H9 (cell line): ENCODE measurements at regions not wholly inside any gene's neighbourhood (a gene's known extent, or its start where the extent isn't known, plus 50 kb on each side); places are given as distances from the start of the nearest gene placed in this dataset.

Experiments used
- DNase-seq: peaks from one replicate; pipeline ENCODE4 v3.0.0-alpha.2; 2017
- H2AFZ ChIP-seq: one replicate; pipeline ENCODE4 v1.6.1; 2013; ENCODE audit warnings: mild to moderate bottlenecking, low read length, control low read depth, moderate library complexity
- H2AK5ac ChIP-seq: 2 replicates; pipeline ENCODE4 v1.6.1; 2013; ENCODE audit warnings: low read length, control low read depth, mixed read lengths; ENCODE audit not compliant: insufficient read length
- H2BK120ac ChIP-seq: one replicate; pipeline ENCODE4 v1.6.1; 2013; ENCODE audit warnings: low read depth, mild to moderate bottlenecking, low read length, control low read depth, inconsistent platforms; ENCODE audit not compliant: poor library complexity, severe bottlenecking
- H2BK12ac ChIP-seq: 2 replicates; pipeline ENCODE4 v1.6.1; 2013; ENCODE audit warnings: low read length, control low read depth, mixed read lengths, low read depth; ENCODE audit not compliant: insufficient read length
- H2BK15ac ChIP-seq: 2 replicates; pipeline ENCODE4 v1.6.1; 2013; ENCODE audit warnings: low read depth, low read length, control low read depth
- H2BK20ac ChIP-seq: one replicate; pipeline ENCODE4 v1.6.1; 2013; ENCODE audit warnings: low read depth, mild to moderate bottlenecking, low read length, control low read depth, inconsistent platforms; ENCODE audit not compliant: poor library complexity, severe bottlenecking
- H2BK5ac ChIP-seq: 2 replicates; pipeline ENCODE4 v1.6.1; 2013; ENCODE audit warnings: low read length, control low read depth, mixed read lengths; ENCODE audit not compliant: insufficient read length
- H3K14ac ChIP-seq: 2 replicates; pipeline ENCODE4 v1.6.1; 2013; ENCODE audit warnings: low read length, control low read depth; ENCODE audit not compliant: insufficient read depth
- H3K18ac ChIP-seq: 2 replicates; pipeline ENCODE4 v1.6.1; 2013; ENCODE audit warnings: low read depth, mild to moderate bottlenecking, mixed read lengths, low read length, control low read depth; ENCODE audit not compliant: insufficient read length
- H3K23ac ChIP-seq: 2 replicates; pipeline ENCODE4 v1.6.1; 2013; ENCODE audit warnings: low read length, control low read depth, mixed read lengths, low read depth; ENCODE audit not compliant: insufficient read length
- H3K23me2 ChIP-seq: 2 replicates; pipeline ENCODE4 v1.6.1; 2013; ENCODE audit warnings: low read depth, mild to moderate bottlenecking, mixed read lengths, low read length, control low read depth; ENCODE audit not compliant: insufficient read length, poor library complexity, severe bottlenecking
- H3K27ac ChIP-seq: 2 replicates; pipeline ENCODE4 v1.5.1; 2013; ENCODE audit warnings: low read length, control low read depth, mixed read lengths, low read depth; ENCODE audit not compliant: insufficient read length
- H3K27me3 ChIP-seq: 2 replicates; pipeline ENCODE4 v1.6.1; 2013; ENCODE audit warnings: low read length, control low read depth, inconsistent platforms; ENCODE audit not compliant: insufficient read depth
- H3K4ac ChIP-seq: 2 replicates; pipeline ENCODE4 v1.6.1; 2013; ENCODE audit warnings: low read depth, mild to moderate bottlenecking, control low read depth, inconsistent platforms, low read length, moderate library complexity
- H3K4me1 ChIP-seq: 2 replicates; pipeline ENCODE4 v1.6.1; 2013; ENCODE audit warnings: low read length, control low read depth, inconsistent platforms; ENCODE audit not compliant: insufficient read depth
- H3K4me2 ChIP-seq: 2 replicates; pipeline ENCODE4 v1.6.1; 2013; ENCODE audit warnings: low read length, control low read depth, mixed read lengths; ENCODE audit not compliant: insufficient read length, insufficient read depth
- H3K56ac ChIP-seq: 2 replicates; pipeline ENCODE4 v1.6.1; 2013; ENCODE audit warnings: low read depth, mild to moderate bottlenecking, mixed read lengths, low read length, control low read depth; ENCODE audit not compliant: insufficient read length
- H3K79me1 ChIP-seq: 2 replicates; pipeline ENCODE4 v1.6.1; 2013; ENCODE audit warnings: low read depth, mild to moderate bottlenecking, moderate library complexity, low read length, control low read depth, inconsistent platforms; ENCODE audit not compliant: insufficient read depth, poor library complexity, severe bottlenecking
- H3K79me2 ChIP-seq: 2 replicates; pipeline ENCODE4 v1.6.1; 2013; ENCODE audit warnings: low read length, control low read depth, inconsistent platforms; ENCODE audit not compliant: insufficient read depth
- H3K9ac ChIP-seq: 2 replicates; pipeline ENCODE4 v1.6.1; 2013; ENCODE audit warnings: low read length, control low read depth, mixed read lengths; ENCODE audit not compliant: insufficient read length; ENCODE audit errors: extremely low read depth
- H3K9me3 ChIP-seq: one replicate; pipeline ENCODE4 v1.6.1; 2013; ENCODE audit warnings: low read depth, low read length, inconsistent platforms; ENCODE audit not compliant: control insufficient read depth
- H3T11ph ChIP-seq: one replicate; pipeline ENCODE4 v1.6.1; 2013; ENCODE audit warnings: mild to moderate bottlenecking, low read length, control low read depth, inconsistent platforms
- H4K20me1 ChIP-seq: one replicate; pipeline ENCODE4 v1.6.1; 2013; ENCODE audit not compliant: control insufficient read depth, insufficient read length, insufficient read depth
- H4K5ac ChIP-seq: 2 replicates; pipeline ENCODE4 v1.6.1; 2013; ENCODE audit warnings: low read depth, mild to moderate bottlenecking, mixed read lengths, low read length, control low read depth; ENCODE audit not compliant: insufficient read length
- H4K8ac ChIP-seq: replicated peaks from 2 replicates; pipeline ENCODE4 v1.6.1; 2013; ENCODE audit warnings: low read length, control low read depth, mixed read lengths, low read depth; ENCODE audit not compliant: insufficient read length
- H4K91ac ChIP-seq: 2 replicates; pipeline ENCODE4 v1.6.1; 2013; ENCODE audit warnings: low read depth, mild to moderate bottlenecking, moderate library complexity, mixed read lengths, low read length, control low read depth; ENCODE audit not compliant: insufficient read length
- H3K27ac Mint-ChIP-seq, 3 experiments: 2 replicates in 2 of 3; 3 replicates in 1 of 3; pipeline ENCODE4 v1.8.0; 2020 to 2021; ENCODE audit warnings: mixed read lengths in 3 of 3, mild to moderate bottlenecking in 1 of 3, moderate library complexity in 1 of 3
- H3K27me3 Mint-ChIP-seq: 2 replicates; pipeline ENCODE4 v1.8.0; 2021; ENCODE audit warnings: low read depth, mild to moderate bottlenecking, moderate library complexity, mixed read lengths
- H3K36me3 Mint-ChIP-seq, 3 experiments: 2 replicates in 2 of 3; 3 replicates in 1 of 3; pipeline ENCODE4 v1.8.0; 2020 to 2021; ENCODE audit warnings: low read depth in 3 of 3, mixed read lengths in 3 of 3; ENCODE audit not compliant: insufficient read depth in 1 of 3
- H3K4me1 Mint-ChIP-seq, 2 experiments: 2 replicates each; pipeline ENCODE4 v1.8.0; 2020; ENCODE audit warnings: mixed read lengths in 2 of 2
- H3K4me3 Mint-ChIP-seq, 2 experiments: 2 replicates in 1 of 2; 3 replicates in 1 of 2; pipeline ENCODE4 v1.8.0; 2020 to 2021; ENCODE audit warnings: mild to moderate bottlenecking in 2 of 2, mixed read lengths in 2 of 2, moderate library complexity in 1 of 2
- H3K9me3 Mint-ChIP-seq, 2 experiments: 2 replicates in 1 of 2; 3 replicates in 1 of 2; pipeline ENCODE4 v1.8.0; 2020; ENCODE audit warnings: mild to moderate bottlenecking in 2 of 2, mixed read lengths in 2 of 2, moderate library complexity in 1 of 2
- CTCF ChIP-seq: fragments of 200-600 bp; sonication (generic); conservative IDR thresholded peaks from 3 replicates; pipeline ENCODE4 v1.8.0; 2021; ENCODE audit warnings: antibody characterized with exemption, mild to moderate bottlenecking
- WGBS: extraction: QIAGEN DNeasy Blood & Tissue Kit; methylation state at CpG from one replicate; pipeline ENCODE4 v1.1.7; 2013; ENCODE audit warnings: missing lambda C conversion rate, low lambda C conversion rate, mixed read lengths; ENCODE audit not compliant: insufficient read length; ENCODE audit errors: extremely low coverage; 5-methylcytosine and 5-hydroxymethylcytosine counted together

- H3K14ac ChIP-seq: no peak overlapping the region
- H2AFZ ChIP-seq: no peak overlapping the region
- no peak overlapping the region for H4K91ac ChIP-seq
- no peaks in the 10 kb centered on the region for H3K23me2 ChIP-seq
- no peaks in the 10 kb centered on the region for H4K20me1 ChIP-seq
- Mint-ChIP-seq H3K9me3 (no peaks in the 10 kb centered on the region; a peak in 1 of 5 replicates), H3K27me3 (no peaks in the 10 kb centered on the region), H3K36me3 (no peaks in the 10 kb centered on the region), H3K27ac (no peak overlapping the region), H3K4me3 (no peak overlapping the region), H3K4me1 (no peaks in the 10 kb centered on the region; a peak in 1 of 4 replicates)
- no peak overlapping the region for H3T11ph ChIP-seq
- no peak overlapping the region for H3K4ac ChIP-seq
- H3K79me1 ChIP-seq: no peaks in the 10 kb centered on the region
- H3K79me2 ChIP-seq: no peaks in the 10 kb centered on the region
- H3K56ac ChIP-seq: no peak overlapping the region
- no peak overlapping the region for H3K9ac ChIP-seq
- no peak overlapping the region for H3K27ac ChIP-seq
- H3K27me3 ChIP-seq: no peaks in the 10 kb centered on the region
- no peak overlapping the region for H3K4me2 ChIP-seq
- H2BK5ac ChIP-seq: no peak overlapping the region
- H2BK12ac ChIP-seq: no peak overlapping the region
- H3K18ac ChIP-seq: no peak overlapping the region
- no peak overlapping the region for H3K23ac ChIP-seq
- no peak overlapping the region for H2AK5ac ChIP-seq
- no peak overlapping the region for H2BK120ac ChIP-seq
- H4K8ac ChIP-seq: no peak overlapping the region
- no peak overlapping the region for H4K5ac ChIP-seq
- H2BK15ac ChIP-seq: no peak overlapping the region
- no peaks in the 10 kb centered on the region for H3K9me3 ChIP-seq
- no peak for DNase-seq
- no peak for TF ChIP-seq CTCF
- H2BK20ac ChIP-seq: no peak overlapping the region
- no CpG with 5 or more reads among the region's 1 CpG for WGBS
- H3K4me1 ChIP-seq: no peaks in the 10 kb centered on the region
Measured at GRCh38 chr7:113410796-113411195, 292.4 kb upstream of the SMIM30 start.
